NCI-H2196 treated with DMSO at 0.1 percent for 48 hours (cell line): ENCODE measurements at regions not wholly inside any gene's neighbourhood (a gene's known extent, or its start where the extent isn't known, plus 50 kb on each side); places are given as distances from the start of the nearest gene placed in this dataset.

ENCODE experiments used
- DNase-seq: peaks from one replicate; lab custom pipeline; 2025; ENCODE audit not compliant: unreplicated experiment; lab: John Stamatoyannopoulos, UW

DNA sequence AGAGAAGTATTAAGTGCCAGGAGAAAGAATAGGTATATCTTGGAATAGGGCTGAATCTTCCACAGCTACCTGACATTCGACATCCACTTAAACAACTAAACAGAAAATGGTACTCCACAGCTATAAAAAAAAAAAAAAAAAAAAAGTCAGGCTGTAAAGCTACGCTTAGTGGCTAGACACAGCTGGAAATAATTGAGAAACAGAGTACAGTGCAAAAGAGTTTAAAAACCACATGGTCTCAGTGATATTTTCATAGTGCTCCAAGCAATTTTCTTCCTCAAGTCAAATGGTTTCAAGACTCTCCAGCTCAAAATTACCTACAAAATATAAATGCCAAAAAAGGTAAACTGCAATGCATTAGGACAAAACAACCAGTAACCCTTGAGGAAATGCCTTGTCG, 607.1 kb downstream of the KCNJ2 start:
- no peak for DNase-seq

DNA sequence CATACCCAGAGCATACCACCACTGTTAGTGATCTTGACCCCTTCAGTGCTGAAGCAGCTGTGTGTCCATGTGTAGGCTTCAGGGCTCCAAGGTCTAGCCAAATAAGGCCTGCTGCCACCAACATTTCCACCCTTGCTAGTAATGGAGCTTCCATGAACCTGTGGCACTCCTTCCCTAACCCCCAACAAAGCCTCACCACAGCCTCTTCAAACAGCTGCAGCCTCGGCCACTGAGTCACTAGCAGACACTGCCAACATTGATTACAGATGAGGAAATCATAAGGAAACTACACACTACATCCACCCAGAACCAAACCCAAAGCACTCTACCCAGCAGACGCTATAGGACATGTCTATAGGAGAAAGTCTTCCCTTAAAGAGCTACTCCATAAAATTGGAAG, 610.7 kb downstream of the KCNJ2 start:
- no peak for DNase-seq

DNA sequence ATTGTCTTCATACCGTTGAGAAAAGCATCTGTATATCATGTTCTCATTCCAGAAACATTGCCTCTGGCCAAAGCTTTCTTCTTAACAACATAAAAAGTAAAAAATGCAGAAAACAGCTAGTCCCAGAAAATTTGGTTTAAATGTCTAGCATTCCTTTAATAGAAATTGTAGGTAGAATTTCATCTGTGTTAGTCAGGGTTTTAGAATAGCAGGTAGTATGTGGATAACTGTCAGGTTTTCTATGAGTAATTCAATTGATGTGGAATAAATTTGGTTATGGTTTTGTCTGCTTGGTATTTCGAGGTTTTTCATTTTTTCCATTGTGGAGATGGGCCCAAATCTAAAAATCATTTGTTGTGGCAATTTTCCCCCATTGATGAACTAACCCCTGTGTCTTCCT, 616.7 kb downstream of the KCNJ2 start:
- DNase-seq: no peak

DNA sequence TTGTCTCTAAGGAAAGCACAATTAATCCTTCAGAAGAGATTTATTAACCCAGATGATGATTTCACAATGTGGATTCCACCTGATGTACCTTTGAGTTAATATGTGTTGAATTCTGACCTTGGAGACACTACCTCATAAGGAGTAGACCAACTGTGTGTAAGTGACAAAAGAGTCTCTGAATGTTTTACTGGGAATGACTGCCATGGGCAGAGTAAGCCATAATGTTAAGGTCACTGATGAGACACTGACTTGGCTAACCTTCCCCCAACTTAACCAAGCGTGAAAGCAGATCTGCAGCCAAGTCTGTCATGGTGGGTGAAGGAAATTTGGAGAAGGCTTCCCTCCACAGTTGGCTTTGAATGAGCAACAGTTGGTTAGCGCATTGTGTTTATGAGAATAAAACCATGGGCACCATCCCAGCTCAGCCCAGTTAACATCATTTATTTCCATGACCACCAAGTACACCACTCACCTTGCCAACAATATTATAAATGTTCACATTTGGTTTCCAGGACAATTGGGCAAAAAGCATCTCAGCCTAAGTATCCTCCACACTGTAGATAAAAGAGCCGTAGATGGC, 618.5 kb downstream of the KCNJ2 start:
- no peak for DNase-seq

DNA sequence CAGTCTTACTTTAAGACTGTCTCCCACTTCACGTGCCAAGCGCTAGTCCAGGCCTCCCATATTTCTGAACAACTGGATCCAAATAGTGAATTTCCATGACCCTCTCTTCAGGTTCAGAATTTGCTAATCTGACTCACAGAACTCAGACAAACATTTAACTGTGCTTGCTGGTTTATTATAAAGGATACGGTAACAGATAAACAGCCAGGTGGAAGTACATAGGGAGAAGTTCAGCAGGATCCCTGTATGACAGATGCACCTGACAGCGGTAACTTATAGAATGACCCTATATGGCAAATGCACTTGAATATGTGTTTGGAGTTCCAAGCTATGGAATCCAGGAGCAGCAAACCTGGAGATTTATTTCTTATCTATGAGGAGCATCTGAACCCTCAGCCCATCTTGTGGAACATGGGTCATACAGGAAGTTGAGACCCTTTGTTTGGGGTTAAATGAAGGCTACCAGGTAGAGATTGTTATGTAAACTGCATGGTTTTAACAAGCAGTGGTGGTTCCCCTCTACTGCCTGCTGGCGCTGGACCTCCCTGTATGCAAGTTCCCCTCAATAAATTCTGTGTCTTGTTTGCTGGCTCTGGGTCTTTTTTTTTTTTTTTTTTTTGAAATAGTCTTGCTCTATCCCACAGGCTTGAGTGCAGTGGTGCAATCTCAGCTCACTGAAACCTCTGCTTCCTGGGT, 622.6 kb downstream of the KCNJ2 start:
- DNase-seq: no peak

DNA sequence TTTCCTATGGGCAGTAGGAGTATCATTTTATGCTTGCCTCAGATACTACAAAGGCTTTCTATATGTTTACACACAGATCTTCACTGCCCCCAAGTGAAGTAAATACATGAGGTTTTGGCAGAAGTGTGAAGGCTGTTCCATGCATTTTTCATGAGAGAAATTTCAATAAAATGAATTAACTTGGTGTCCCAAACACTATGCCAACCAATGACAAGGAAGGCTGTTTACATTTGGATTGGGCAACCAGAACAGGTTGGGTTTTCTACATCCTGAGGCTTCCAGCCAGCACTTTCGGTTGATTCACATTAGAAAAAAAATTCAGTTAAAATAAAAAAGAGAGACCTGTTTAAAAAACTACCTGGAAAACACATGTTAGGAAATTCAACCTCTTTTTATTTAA, 625.4 kb downstream of the KCNJ2 start:
- DNase-seq: no peak

DNA sequence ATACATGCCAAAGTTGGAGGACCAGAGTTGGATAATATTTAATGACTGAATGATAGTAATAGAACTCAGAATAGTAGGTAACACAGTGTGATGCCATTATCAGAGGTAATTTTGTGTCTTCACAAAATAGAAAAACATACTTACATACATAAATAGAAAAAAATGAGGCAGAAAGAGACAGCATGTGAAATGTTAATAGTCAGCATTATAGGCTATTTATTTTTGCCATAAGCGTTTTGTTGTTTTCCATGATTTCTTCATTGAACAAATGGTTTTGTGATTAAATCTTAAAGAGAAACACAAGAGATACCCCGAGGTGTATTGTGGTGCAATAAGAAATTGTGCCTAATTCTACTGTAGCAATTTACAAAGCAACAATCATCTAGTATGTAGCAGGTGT, 626.3 kb downstream of the KCNJ2 start:
- DNase-seq: no peak

DNA sequence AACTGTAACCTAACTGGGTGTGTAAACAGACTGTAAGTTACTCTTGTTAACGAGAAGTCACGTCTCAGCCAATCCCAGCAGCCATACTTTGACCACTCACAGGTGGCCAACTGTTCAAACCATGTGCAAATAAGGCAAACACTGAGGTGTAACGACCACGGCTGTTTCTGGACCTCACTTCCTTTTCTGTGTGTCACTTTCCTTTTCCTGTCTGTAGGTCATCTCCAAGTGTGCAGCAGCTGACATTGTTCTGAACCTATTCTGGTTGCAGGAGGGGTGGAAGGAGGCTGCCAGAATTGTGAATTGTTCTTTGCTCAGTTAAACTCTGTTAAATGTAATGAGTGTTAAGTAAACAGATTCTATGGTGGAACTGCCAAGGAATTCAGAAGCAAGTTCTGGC, 627.4 kb downstream of the KCNJ2 start:
- DNase-seq: no peak

DNA sequence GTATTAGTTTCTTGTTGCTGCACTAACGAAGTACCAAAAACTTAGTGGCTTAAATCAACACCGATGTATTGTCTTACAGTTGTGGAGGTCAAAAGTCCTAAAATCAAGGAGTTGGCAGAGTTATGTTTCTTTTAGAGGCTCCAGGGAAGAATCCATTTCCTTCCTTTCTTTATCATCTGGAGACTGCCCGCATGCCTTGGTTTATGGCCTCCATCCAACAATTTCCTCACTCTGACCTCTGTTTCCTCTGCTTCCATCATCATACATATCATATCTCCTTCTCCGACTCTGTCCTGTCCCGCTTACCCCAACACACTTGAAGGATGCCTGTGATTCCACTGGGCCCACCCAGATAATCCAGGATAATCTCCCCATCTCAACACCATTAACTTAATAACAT, 627.8 kb downstream of the KCNJ2 start:
- no peak for DNase-seq

DNA sequence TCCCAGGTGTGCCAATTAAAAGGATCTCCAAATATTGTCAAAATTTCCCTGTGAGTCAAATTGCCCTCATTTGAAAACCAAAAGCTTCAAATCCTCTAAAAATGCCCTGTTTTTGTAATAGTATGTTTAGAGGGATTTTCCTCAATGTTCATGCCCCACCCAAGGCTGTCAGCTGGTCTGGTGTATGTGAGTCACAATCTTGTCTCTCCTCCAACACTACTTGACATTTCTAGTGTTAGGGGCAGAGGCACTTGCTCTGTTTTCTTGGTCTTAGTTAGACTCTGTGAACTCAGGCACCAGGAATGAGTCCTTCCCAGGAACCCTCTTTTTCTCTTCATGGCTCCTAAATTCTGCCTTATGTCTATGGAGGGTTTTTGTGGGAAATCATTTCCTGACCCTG, 634.8 kb downstream of the KCNJ2 start:
- DNase-seq: no peak

DNA sequence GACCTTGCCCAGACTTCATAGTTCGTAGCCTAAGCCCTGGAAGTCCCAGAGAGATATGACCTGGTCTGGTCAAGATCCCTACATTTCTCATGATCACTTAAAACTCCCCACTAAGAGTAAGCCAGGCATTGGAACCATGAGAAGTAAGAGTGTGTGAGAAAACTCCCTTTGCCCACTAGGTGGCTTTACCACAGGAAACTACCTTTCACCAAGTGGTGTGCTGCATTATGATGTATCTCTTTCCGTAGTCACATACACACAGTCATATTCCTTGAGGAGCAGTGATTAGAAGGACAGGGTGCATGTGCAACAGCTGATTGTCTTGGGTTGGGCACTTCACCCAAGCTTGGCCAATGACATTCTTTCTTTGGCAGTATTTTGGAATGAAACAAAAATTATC, 639.3 kb downstream of the KCNJ2 start:
- no peak for DNase-seq

DNA sequence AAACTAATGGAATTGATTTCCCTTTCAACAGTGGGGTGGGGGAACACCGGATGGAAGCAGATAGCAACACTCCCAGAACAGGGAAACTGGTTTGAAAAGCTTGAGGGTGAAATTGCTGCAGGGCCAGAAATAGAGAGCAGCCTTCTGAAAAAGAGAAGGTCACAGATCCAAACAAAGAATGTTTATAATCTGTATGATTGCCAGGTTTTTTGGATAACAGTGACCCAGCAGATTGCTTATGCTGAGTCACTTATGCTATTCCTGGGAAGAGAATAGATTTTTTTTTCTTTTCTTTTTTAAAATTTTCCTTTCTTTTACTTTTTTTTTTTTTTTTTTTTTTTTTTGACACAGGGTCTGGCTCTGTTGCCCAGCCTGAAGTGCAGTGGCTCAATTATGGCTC, 641.3 kb downstream of the KCNJ2 start:
- no peak for DNase-seq

DNA sequence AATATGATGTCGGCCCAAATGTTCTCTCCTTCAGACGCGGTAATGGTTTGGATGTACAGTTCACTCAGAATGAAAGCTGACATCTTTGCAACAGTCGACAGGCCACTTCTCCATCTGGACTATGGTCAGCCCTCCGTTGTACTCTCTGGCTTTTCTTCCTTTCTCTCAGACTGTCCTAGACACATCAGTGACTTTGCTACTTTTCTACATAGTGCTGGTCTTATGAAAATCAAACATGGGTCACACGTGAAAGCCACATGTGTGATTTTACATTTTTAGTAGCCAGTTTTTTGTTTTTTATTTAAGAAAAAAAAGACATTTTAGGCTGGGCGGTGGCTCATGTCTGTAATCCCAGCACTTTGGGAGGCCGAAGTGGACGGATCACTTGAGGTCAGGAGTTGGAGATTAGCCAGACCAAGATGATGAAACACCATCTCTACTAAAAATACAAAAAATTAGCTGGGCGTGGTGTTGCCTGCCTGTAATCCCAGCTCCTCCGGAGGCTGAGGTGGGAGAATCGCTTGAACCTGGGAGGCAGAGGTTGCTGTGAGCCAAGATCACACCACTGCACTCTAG, 644.1 kb downstream of the KCNJ2 start:
- DNase-seq: no peak

DNA sequence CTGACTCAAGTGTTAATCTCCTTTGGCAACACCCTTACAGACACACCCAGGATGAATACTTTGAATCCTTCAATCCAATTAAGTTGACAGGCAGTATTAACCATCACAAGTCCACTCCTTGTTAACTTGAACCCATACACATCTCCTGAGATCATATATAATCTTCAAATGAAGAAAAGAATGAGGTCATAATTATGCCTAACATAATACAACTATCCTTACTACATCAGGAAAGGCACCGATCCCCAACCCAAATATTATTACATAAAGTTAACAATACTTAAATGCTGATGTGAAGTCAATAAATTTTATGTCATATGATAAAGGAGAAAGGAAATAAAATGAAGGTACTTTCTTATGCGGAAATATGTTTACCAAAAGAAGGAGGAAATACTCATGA, 649.9 kb downstream of the KCNJ2 start:
- DNase-seq: no peak

DNA sequence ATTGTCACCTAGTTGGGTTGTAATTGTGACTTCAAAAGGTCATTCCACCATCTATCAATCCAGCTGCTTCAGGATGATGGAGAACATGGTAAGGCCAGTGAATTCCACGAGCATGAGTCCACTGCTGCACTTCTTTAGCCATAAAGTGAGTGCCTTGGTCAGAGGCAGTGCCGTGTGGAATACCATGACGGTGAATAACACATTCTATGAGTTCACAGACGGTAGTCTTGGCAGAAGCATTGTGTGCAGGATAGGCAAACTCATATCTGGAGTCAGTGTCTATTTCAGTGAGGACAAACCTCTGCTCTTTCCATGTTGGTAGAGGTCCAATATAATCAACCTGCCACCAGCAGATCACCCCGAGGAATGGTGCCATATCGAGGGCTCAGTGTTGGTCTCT, 650.9 kb downstream of the KCNJ2 start:
- no peak for DNase-seq

DNA sequence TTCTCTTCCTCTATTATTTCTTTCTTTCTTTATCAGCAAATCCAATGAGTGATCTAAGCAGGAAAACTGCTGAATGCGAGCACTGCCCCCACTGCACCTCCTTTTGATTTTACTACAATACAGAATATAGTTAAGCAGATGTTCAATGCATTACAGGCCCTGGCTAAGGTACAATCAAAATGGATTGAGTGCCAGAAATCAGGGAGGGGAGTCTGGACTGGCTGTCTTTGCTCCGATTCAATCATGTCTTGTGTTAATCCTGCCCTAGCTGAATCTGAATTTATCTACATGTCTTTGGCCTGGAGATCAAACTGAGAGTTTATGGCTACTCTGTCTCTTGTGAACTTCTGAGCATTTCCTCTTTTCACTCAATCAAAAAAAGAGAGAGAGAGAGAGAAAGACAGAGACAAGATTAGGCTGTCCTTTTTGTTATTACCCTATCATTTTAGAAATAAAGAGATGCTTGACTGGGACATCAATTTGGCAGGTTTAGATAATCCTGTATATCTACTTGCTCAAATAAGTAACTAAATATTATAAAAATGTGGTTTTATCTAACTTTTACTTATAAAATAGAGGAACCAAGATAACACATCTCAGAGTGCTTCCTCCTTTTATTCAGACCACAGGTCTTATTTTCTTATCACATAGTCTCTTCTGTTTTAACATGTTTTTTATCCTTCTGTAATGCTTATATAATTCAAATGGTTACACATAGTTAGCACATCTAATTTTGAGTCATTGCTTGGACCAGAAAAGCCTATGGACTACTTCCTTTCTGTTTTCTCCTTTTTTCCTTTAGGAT, 656.2 kb downstream of the KCNJ2 start:
- no peak for DNase-seq

DNA sequence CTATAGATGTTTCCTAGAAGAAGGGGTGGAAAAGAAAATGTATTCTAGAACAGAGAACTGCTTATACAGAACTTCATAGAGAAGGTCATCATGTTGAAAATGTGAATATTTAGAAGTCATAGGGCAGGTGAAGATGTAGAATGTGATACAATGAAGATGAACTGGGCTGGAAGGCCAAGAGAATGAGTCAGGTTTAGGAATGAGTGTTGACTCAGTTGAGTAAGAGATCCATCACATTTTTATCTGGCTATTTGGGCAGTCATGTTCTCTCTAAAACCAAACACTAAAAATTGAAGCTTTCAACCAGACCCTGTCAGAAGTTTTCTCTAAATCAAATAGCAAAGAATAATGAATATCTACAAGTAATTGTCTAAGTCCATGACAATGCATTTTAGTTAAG, 660.5 kb downstream of the KCNJ2 start:
- no peak for DNase-seq

DNA sequence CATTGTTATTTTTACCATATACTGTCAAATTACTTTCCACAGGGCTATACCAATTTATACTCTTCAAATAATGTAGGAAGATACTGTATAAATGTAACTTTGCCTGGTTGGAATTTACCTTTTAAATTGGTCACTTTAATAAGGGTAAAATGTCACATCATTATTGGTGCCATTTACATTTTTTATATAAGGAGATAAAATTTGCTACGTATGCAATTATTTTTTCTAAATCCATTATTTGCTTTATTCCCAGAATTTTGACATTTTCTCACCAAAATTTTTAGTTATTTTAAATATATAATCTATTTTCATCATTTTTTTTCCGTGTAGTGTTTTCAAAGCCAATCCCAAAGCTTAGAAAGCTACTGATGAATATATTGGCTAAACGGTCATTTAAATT, 664.7 kb downstream of the KCNJ2 start:
- no peak for DNase-seq

DNA sequence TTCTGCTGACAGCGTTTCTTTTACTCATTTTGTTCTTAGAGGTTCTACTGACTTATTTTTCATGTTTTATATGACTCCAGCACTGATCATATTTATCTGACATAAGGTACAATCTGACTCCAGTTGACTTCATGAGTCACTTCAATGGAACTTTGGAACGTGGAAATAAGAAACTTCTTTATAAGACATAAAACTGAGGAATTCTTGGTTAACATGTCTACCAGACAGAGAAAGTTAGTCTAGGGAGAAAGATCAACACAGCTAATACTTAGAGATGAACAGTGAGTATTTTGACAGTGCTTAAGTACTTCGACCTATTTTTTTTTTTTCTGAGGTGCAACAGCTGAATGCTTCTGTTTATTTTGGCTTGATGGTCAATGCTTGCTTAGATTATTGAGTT, 679.5 kb downstream of the KCNJ2 start:
- no peak for DNase-seq

DNA sequence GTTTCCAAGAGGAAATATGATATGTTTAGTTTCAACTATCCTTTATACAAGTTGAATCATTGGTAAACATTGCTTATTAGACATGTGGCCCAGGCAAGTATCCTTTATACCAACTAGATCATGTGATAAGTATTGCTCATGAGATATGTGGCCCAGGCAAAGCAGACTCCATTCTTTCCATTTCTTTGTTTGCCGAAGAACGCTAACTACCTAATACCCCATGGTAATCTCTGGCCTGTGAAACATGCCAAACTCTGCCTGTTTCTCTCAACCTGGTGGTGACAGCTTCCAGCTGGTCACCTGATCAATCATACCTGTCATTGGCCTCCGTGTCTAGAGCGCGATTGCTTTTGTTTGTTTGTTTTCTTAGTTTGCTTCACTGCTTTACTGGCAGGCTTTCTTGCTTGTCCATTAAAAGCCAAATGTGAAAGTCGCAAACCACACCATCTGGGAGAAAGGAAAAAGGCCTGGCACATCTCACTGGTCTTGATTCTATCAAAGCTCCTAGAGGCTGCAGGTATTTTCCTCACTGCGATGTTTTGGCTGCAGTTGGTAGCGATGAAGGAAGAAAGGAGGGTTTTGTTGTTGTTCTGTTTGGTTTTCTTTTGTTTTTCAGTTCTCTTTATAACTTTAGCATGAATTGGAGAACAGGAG, 686.2 kb downstream of the KCNJ2 start:
- DNase-seq: peak; percentile 74

DNA sequence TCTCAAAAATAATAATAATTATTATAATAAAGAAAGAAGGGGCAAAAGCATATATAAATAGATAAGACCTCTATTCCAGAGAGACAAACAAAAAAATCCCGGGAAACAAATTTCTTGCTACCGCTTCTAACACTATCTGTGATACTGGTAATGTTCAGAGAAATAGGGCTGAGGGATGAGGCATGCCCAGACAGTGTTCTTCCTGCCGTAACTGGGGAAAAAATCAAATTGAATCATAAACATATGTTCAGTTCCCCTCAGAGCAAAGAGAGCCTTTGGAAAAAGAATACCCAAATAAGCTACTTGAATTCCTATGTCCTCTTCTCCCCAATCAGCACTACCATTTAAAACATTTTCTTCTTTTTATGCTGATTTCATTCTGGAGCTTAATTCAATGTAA, 688.0 kb downstream of the KCNJ2 start:
- no peak for DNase-seq

DNA sequence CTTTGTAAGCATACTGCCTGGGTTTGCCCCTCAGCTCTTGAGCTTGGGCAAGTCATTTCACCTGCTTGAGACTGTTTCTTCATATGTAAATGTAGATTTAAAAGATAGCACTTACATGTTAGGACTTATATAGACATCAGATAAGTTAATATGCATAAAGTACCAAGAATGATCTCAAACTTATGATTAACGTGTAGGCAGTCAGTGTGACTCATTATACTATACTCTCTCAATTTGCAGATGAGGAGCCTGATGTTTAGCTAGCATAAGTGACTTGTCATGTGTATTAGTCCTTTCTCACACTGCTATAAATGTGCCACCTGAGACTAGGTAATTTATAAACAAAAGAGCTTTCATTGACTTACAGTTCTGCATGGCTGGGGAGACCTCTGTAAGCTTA, 690.5 kb downstream of the KCNJ2 start:
- no peak for DNase-seq
